Fibroblast of the aortic adventitia (primary cell): ENCODE measurements at regions not wholly inside any gene's neighbourhood (a gene's known extent, or its start where the extent isn't known, plus 50 kb on each side); places are given as distances from the start of the nearest gene placed in this dataset.

Experiments
- DNase-seq: peaks from one replicate; pipeline ENCODE4 v3.0.0-alpha.2; 2010; ENCODE audit warnings: low read depth
- H3K4me3 ChIP-seq: 2 replicates; pipeline ENCODE4 v1.5.1; 2011; ENCODE audit warnings: low read depth, mild to moderate bottlenecking, control low read depth, low read length, moderate library complexity
- TF ChIP-seq, protein P1 (sequence below): IDR thresholded peaks from 2 replicates; pipeline ENCODE4 v1.5.1; 2011; ENCODE audit warnings: mild to moderate bottlenecking, low read length, control low read depth, inconsistent platforms; ENCODE audit not compliant: insufficient read depth

DNA sequence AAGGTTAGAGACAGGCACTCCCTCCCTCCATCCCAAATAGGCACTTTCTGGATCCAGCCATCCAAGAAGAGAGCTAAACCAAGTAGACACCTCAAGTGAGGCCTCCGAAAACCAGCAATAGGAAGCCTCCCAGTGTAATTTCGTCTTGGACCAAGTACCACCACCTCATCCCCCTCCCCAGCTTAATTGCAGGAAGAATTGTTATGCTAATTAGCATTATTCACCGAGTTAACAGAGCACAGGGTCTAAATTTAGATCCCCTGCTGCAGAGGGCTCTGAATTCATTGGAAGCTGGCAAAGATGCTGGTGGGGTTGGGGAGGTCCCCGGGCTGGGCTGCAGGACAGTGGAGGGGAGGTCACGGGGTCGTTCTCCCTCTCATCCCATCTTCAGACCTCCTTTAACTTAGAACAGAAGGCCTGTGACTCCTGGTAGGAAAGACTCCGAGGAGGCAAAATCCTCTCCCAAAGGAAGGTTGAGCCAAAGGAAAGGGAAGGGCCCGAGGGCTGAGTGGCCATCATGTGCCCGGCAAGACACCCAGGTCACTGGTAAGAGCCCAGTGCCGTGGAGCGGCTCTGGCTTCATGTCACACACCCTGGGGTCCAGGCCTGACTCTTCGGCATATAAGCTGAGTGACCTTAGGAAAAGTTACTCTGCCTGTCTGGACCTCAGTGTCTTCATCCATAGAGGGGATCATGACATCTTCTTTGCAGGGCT lies 209.2 kb upstream of the GRIK3 start:
- H3K4me3 ChIP-seq: no peak overlapping the region
- TF ChIP-seq, protein P1, sequence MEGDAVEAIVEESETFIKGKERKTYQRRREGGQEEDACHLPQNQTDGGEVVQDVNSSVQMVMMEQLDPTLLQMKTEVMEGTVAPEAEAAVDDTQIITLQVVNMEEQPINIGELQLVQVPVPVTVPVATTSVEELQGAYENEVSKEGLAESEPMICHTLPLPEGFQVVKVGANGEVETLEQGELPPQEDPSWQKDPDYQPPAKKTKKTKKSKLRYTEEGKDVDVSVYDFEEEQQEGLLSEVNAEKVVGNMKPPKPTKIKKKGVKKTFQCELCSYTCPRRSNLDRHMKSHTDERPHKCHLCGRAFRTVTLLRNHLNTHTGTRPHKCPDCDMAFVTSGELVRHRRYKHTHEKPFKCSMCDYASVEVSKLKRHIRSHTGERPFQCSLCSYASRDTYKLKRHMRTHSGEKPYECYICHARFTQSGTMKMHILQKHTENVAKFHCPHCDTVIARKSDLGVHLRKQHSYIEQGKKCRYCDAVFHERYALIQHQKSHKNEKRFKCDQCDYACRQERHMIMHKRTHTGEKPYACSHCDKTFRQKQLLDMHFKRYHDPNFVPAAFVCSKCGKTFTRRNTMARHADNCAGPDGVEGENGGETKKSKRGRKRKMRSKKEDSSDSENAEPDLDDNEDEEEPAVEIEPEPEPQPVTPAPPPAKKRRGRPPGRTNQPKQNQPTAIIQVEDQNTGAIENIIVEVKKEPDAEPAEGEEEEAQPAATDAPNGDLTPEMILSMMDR: no peak
- DNase-seq: no peak

DNA sequence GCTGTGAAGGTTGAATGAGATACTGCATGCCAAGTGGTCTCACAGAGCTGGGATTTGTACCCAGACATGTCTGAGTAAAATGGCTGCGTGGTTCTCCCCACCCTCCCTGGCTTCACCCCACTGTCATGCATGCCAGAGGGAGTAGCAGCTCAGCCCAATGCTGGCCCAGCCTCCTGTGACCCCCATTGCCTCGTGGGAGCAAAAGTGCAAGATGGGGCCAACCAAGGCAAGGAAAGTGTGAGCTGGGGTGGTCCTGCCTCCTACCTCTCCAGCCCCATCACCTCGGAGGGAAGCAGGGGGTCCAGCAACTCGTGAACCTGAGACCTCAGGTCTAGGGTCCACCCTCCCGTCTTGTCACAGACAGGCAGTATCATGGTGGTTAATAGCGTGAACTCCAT lies 209.8 kb upstream of the GRIK3 start:
- no peak for DNase-seq
- TF ChIP-seq, protein P1: no peak
- H3K4me3 ChIP-seq: no peak overlapping the region

DNA sequence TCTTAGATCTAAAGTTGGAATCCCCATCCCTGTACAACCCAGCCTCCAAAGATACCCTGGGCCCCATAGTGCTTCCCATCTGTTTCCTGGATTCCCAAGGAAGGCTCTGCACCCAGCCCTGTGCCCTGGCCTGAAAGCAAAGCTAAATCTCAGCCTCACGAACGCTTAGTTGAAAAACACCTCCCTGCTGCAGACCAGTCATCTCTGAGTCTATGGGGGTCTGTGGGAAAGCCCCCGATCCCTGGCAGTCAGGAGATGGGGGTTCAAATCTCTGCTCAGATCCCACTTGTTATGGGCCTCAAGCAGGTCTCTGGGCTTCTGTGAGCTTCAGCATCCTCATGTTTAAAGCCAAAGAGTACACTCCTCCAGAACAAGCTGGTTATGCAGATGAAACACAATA lies 210.5 kb upstream of the GRIK3 start:
- no peak overlapping the region for H3K4me3 ChIP-seq
- TF ChIP-seq, protein P1: no peak
- no peak for DNase-seq

DNA sequence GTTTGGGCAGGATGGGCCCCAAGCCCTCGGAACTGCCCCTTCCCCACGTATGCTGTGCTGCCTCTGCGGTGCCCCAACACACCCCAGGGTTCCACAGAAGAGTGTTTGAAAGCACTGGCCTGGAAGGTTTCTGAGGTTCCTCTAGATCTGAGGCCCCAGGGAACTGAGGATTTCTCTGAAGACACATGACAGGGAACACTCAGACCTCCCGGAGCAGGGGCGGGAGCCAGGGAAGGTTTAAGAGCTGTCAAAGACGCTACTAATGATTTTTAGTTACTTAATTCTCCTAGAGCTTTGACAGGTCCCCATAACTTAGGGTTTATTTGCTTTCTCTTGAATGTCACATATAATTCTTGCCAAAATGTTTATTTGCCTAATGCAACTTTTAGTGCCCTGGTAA lies 212.3 kb upstream of the GRIK3 start:
- no peak for DNase-seq
- no peak overlapping the region for H3K4me3 ChIP-seq
- TF ChIP-seq, protein P1: no peak

DNA sequence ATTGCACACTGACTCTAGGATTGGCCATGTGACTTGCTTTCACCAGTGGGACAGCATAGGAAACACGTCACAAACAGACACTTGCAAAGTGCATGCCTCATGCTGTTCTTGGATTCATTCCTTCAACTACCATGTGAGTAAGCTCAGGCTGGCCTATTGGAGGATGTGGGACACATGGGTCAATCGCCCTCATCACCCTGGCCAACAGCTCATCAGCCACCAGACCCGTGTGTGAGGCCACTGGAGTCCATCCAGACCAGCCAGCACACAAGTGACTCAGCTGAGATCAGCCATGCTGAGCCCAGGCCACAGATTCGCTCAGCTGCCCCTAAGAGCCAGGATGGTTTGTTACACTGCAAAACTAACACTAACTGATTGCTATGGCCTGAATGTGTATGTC lies 216.1 kb upstream of the GRIK3 start:
- DNase-seq: no peak
- no peak overlapping the region for H3K4me3 ChIP-seq
- TF ChIP-seq, protein P1: no peak

DNA sequence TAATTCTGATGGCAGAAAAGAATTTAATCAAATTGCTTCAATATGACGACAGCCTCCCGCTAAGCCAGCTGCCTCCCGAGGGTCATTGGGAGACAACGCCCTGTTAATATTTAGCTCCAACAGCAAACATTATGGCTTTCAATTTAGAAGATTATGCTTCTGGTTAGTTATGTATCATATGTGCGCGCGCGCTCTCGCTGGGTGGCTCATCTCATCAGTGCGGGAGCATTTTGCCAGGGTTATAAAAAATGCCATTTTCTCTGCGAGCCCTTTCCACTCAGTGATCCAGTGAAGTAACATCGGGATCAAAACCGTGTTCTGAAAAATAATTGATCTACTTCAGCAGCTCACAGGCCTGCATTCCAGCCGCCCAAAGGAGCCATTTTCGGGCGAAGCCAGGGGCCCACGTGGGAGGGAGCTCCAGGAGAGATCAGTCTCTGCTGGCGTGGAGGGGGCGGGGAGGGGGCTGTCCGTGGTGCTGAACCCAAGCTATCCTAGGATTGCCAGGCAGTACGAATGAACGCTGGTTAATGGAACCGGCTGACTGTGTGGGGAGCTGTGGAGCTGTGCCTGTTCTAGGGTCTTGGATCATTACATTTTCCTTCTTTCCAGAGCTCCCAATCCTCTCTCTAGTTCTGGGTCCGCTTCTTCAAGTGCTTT lies 219.1 kb upstream of the ZC3H12A start:
- TF ChIP-seq, protein P1: no peak
- no peak overlapping the region for H3K4me3 ChIP-seq
- DNase-seq: peak; percentile 1

DNA sequence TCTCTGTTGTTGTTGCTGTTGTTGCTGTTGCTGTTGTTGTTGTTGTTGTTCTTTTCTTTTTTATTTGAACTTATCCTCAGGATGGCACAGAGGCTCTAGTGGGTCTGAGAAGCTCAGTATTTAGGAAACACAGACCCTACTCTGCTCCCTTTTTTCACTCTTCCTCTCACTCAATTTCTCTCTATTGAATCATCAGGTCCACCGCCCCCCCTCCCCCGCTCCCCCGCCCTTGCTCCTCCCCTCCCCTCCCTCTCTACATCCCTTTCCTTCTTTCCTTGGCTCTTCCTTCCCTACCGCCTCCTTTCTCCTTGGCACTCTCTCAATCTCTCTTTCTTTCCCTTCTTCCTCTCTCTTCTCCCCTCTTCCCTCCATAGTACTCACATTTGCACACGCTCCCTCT lies 218.5 kb upstream of the ZC3H12A start:
- no peak overlapping the region for H3K4me3 ChIP-seq
- DNase-seq: no peak
- TF ChIP-seq, protein P1: no peak
